ENCODE measurements at regions not wholly inside any gene's neighbourhood (a gene's known extent, or its start where the extent isn't known, plus 50 kb on each side); places are given as distances from the start of the nearest gene placed in this dataset.

- TF ChIP-seq CTCF (IDR thresholded peaks at IDR 0.05) (no peak), POLR2A (IDR thresholded peaks at IDR 0.05) (no peak)
These were observed 1205.2 kb upstream of the MIR17HG start for GRCh38 chr13:90142251-90142650.

Data from esophagus squamous epithelium (tissue), 4 donors.